HG03571 (cell line): ENCODE measurements at regions not wholly inside any gene's neighbourhood (a gene's known extent, or its start where the extent isn't known, plus 50 kb on each side); places are given as distances from the start of the nearest gene placed in this dataset.
"Not testable (repeated sequence)": the region's sequence is repeated elsewhere in the genome, so short reads cannot be mapped to it uniquely, and the experiment has no call there.

ENCODE experiments used
- ATAC-seq: cut with Tn5 transposase; IDR thresholded peaks from one replicate; pipeline ENCODE4 v1.9.1; 2021; ENCODE audit not compliant: unreplicated experiment

- ATAC-seq: no peak
Observed at GRCh38 chr2:136295168-136295567, 177.2 kb upstream of the CXCR4 start.

DNA sequence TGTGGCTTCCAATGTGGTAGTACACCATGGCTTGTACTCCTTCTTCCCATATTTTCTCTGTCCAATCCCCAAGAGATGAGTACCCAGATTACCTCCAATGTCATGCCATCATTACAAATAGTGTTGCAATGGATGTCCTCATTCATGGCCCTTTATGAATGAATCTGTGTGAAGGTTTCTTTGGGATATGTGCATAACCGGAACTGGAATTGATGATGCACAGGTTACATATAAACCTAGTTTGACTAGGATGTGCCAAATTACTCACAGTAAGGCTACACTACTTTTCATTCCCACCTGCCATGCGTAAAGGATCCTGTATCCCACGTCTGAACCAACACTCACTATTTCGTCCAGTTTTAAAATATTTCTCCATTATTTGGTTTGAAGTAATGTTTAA lies 173.9 kb upstream of the CXCR4 start:
- no peak for ATAC-seq

- ATAC-seq: no peak
Observed at GRCh38 chr2:136290326-136290725, 172.4 kb upstream of the CXCR4 start.

DNA sequence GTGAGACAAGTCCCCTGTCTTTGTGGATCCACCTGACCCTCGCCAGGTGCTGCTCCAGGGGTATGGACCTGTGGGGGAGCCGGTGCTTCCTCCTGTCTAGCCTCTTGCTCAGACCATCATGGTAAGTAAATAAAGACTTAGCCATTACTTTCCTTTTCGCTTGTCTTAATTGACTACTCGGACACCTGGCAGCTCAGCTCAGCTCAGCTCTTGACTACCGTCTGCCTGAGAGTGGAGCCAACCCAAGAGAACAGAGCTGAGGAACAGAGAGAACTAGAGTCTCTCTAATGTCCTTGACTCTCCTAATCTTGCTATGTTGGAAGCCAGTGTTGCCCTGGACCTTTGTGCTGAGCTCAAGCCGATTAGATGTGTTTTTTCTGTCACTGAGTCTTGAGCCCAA lies 170.3 kb upstream of the CXCR4 start:
- no peak for ATAC-seq

- no peak for ATAC-seq
Observed at GRCh38 chr2:136286423-136286822, 168.5 kb upstream of the CXCR4 start.

- no peak for ATAC-seq
Observed at GRCh38 chr2:136284226-136285119, 166.5 kb upstream of the CXCR4 start.

GRCh38 chr2:136282251-136282650 lies 164.3 kb upstream of the CXCR4 start:
- no peak for ATAC-seq

DNA sequence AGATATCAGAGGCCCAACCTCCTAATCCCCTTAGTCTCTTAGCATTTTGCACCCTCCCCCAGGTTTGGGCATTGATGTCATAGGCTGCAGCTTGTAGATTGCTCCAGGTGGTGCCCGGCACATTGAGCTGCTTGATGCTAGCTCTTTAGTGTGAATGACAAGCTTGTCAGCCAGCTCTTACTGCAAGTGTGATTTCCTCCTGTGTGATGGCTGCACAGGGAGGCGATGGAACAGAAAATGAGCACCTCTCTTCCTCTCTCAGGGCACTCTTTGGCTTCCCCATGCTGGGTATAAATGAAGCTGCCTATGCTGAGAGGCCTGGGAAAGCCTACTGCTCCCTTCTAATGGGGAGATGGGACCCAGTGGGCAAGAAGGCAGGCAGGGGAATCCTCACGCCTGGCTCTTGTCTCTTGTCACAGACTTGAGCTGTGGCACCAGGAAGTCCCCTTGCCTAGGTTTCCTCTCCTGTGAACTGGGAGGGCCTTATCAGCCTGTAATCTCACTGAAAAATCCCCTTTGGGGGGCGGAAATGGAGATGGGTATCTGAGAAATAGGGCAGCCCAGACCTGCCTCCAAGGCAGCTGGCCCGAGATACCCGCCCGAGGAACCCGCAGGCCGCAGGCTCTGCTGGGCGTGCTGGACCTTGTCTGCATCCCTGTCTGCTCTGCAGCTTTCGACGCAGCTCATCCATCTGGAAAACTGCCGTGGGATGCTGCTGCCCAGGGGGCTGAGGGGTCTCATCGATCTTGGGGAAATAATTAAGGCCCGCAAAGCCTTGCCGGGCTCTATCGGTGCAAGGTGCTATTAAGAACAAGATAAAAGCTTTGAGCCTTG lies 163.5 kb upstream of the CXCR4 start:
- ATAC-seq: peak; percentile 67

DNA sequence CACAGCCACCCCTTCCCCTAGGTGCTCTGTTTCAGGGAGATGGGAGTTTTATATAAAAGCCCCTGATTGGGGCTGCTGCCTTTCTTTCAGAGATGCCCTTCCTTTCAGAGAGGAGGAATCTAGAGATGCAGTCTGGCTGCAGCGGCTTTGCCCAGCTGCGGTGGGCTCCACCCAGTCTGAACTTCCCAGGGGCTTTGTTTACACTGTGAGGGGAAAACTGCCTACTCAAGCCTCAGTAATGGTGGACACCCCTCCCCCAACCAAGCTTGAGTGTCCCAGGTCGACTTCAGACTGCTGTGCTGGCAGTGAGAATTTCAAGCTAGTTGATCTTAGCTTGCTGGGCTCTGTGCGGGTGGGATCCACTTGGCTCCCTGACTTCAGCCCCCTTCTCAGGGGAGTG lies 148.4 kb upstream of the CXCR4 start:
- not testable (repeated sequence) for ATAC-seq

DNA sequence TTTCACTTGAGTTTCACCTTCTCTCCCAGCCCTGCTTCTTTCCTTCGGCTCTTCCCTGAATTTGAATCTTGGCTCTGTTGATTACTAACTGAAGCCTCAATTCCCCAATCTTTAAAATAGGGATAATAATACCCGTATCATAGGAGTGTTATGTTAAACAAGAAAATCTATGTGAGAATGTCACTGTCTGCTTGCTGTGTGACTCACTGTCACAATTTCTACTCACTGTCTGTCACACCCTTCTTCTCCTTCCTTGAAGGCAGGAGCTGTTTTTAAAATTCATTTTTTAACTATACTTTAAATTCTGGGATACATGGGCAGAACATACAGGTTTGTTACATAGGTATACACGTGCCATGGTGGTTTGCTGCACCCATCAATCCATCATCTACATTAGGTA lies 141.6 kb upstream of the CXCR4 start:
- ATAC-seq: no peak

DNA sequence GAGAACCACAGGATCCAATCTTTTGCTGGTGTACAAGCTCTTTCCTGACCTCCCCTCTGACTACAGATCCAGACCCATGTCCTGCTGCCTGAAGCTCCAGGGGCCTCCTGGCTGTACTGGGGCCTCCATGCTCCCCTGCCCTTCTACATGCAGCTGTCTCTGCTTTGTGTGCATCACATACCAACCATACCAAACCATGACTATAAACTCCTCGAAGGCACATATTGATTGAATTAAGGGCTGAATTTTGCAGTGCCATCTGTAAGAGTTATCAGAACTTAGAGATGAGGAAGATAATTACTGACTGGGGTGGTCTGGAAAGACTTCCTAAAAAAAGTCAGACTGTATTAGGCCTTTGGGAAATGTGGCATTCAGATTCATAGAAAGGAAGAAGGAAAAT lies 139.9 kb upstream of the CXCR4 start:
- no peak for ATAC-seq

DNA sequence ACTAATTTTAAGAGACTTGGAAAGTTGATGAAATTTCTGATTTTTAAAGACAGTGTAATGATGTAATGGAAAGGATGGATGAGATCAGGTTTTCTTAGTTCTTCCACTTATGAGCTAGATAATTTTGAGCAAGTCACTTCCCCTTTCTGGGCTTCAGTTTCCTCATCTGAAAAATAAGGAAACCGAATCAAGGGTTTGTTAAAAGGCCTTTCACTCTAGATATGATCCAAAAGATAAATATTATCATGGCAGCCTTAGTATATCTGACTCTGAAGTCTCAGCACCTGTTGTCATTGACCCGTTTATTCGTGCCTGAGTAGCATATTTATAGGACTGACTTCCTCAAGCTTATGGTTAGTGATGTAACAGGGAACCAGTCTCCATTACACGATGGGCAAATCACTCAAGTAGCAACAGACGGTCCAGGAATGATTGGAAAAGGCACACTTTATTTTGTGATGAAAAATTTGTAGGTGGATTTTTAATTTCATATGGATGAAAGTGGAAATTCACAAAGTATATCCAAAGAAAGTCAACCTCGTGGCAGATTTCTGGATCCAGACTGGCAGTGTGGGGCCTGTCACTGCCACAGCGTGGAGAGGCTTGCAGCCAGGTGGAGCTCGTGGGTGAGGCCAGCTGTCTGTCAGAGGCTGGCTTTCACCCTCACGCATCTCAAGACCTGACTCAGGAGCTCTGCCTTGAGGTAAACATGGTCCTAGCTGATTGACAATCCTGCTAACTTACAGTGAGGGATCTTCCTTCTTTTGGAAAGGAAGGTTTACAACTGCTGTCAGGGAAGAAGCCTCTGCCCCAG lies 137.9 kb upstream of the CXCR4 start:
- peak; percentile 37 for ATAC-seq

- ATAC-seq: no peak
Observed at GRCh38 chr2:136255127-136255526, 137.2 kb upstream of the CXCR4 start.

- peak; percentile 54 for ATAC-seq
Observed at GRCh38 chr2:136254681-136255080, 136.7 kb upstream of the CXCR4 start.

GRCh38 chr2:136253288-136254004 lies 135.5 kb upstream of the CXCR4 start:
- ATAC-seq: no peak

- no peak for ATAC-seq
Observed at GRCh38 chr2:136251885-136252585, 134.1 kb upstream of the CXCR4 start.

DNA sequence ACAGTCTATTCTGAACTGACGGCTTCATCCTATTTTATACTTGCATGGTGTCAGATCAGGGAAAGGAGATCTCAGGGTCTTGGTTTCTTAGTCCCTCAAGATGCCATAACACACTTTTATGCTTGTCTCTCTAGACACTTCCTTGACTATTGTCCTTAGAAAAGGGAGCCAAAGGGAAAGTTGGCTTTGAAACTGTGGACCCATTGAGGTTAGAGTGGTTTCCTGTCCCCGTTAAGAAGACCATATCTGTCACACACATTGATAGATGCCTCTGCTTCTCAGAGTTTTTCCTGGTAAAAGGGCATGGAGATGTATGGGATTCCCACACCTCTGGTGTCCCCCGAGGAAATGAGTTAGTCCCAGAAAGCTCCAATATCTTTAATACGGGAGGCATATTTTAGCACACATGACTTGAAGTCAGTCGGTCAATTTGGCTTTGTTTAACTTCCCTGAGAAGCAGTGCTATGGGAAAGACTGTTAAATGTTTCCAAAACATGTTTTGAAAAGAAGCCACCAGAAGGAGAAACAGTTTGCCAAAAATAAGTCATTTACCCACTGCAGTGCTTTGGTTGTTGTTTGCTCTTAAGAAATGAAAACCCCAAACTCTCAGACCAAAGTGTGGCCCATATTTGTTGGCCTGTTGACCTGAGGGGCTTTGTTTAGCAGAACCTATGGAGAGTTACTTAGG lies 133.4 kb upstream of the CXCR4 start:
- no peak for ATAC-seq

GRCh38 chr2:136250131-136250530 lies 132.2 kb upstream of the CXCR4 start:
- no peak for ATAC-seq

DNA sequence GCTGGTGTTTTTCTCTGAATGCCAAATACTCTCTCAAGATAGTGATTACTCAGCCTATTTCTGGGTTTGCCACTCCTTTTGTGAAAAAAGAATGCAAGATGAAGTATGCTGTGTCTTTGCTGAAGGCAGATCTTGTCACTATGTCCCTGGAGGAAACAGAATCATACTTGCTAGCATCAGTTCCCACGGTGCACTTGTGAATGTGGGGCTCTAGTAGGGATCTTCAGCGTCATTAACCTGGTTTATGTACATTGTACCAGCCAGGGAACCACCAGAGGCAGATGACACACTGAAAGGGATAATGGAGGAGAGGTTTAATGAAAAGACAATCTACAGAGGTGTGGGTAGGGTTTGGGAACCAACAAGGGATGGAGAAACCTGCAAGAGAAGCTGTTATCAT lies 131.0 kb upstream of the CXCR4 start:
- ATAC-seq: no peak
